DMS53 (cell line): ENCODE measurements at regions not wholly inside any gene's neighbourhood (a gene's known extent, or its start where the extent isn't known, plus 50 kb on each side); places are given as distances from the start of the nearest gene placed in this dataset.
A peak's percentile ranks its signal among the peaks of the same experiment; 100 is the strongest.

ENCODE experiments used
- DNase-seq: peaks from one replicate; lab custom pipeline; 2025; lab: John Stamatoyannopoulos, UW

DNA sequence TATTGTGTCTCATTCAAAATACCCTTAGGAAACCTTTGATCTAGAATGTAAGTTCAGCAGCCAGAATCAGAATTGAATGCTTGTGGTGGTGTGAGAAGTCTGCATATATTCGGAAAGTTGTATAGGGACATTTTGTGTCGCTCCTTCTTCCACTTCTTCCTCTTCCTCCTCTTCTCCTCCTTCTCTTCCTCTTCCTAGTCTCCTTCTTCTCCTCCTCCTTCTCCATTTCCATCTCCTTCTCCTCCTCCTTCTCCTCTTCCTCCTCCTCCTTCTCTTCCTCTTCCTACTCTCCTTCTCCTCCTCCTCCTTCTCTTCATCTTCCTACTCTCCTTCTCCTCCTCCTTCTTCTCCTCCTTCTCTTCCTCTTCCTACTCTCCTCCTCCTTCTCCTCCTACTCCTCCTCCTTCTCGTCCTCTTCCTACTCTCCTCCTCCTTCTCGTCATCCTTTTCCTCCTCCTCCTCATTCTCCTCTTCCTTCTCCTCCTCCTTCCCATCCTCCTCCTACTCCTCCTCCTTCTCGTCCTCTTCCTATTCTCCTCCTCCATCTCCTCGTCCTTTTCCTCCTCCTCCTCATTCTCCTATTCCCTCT lies 749.3 kb upstream of the GOLIM4 start:
- no peak for DNase-seq

DNA sequence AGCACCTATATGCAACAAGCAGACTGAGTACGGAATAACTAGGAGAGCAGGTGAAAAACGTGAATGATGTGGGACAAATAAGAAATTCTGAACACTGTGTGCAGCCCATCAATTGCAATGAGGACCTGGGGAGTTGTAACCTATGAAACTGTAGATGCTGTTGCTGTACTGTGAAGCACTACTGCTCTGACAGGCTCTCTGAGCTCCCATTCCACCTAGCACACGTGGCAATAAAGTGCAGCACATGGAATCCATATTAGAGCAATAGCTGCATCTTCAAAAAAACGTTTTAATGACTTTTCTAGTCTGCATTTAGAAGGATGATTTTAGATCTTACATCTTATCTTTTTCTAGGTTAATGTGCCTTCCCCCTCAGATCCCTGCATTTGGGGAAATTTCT lies 748.7 kb upstream of the GOLIM4 start:
- DNase-seq, result peak; percentile 3

DNA sequence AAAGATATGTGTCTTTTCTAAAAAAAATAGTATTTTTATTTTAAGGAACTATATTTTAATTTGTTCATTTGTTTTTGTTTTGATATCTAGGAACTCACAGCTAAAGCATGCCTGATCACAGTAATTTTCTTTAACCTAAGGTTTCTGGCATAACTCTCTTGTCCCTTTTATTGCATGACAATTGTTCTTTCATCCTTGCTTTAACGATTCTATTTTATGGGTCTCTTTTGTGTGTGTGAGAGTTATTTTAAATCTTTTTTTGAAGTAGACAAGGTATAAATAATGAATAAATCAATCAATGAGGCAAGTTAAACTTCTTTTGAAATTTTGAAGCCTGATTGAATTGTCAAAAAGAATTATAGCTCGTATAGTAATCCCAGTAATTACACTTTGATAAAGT lies 747.8 kb upstream of the GOLIM4 start:
- DNase-seq, result no peak

DNA sequence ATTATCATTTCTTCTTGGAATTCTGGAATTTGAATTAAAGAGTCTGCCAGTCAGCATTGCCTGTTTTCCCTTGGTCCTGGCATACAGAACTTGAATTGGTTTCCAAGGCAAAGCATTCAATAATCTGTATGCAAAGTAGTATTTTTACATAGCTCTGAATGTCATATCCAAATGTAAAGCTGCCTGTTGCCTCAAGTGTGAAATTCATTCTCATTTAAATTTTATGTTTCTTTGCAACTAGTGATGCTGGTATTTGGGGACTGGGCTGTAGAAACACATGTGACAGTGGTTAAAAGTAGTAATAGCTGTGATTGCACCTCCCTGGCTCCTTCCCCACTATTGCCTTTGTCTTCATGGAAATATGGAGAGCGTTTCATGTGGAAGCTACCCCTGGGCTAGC lies 743.9 kb upstream of the GOLIM4 start:
- DNase-seq, result no peak

DNA sequence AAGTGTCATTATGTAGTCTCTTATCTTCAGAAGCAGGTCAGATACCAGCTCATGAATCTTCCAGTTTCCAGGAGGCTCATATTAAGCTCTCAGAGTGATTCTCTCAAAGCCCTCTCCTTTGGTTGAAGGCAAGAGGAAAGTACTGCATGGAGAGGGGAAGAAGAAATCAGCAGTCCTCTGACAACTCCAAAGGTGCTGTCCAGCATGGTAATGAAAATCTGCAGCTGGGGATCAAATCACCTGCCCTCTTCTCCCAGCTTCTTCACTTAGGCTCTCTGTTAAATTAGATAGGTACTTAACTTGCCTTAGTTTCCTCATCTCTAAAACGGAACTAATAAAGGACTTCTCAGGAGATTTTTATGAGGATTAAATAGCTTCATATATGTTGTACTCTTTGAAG lies 738.8 kb upstream of the GOLIM4 start:
- no peak for DNase-seq

DNA sequence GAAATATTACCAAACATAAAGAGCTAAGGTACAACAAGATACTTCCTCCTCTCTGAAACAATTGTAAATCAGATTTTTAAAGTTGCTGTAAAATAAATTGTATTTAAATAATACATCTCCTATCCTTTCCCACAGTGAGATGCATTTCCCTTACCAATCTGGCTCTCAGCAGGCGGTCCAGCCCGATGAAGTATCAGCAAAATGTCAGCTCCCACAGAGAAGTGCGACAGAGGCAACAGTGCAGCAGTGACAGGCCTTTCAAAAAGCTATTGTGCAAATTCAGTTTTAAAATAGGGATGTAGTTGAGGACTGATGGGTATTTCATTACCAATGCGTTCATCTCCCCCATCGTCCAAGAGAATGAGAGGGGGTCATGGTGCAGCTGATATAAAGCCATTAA lies 733.2 kb upstream of the GOLIM4 start:
- no peak for DNase-seq

DNA sequence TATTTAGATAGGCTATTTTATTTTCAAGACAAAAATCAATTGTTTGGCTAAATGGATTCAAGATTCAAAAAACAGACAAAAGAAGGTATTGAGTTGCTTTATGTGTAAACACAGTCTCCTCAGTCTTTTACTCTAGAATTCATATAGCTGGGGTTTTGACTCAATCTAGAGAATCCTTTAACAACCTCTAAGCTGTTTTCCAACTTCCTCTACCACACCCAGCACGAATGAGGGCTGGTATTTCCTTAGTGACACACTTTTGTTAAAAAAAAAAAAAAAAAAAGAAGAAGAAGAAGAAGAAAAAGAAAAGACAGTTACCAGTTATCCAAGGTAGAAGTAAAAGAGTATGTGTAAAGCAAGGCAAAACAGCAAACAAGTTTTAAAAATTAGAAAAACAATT lies 732.8 kb upstream of the GOLIM4 start:
- no peak for DNase-seq

DNA sequence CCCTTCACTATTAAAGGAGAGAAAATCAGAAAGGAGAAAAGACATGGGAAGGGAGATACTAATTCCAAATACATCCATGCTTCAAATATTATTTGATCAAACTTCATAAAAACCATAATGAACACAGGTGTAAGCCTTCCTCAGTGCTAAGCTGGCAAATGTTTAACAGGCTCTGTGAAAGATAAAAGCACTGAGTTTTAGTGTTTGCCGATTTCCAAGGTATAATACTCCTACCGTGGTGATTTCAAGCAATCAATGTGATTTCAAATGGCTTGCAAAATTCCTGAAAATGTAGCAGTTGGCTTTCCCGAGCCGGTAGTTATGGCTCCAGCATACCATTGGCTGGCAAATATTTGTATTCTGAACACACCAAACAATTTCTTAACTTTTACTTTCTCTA lies 732.3 kb upstream of the GOLIM4 start:
- DNase-seq, result no peak

DNA sequence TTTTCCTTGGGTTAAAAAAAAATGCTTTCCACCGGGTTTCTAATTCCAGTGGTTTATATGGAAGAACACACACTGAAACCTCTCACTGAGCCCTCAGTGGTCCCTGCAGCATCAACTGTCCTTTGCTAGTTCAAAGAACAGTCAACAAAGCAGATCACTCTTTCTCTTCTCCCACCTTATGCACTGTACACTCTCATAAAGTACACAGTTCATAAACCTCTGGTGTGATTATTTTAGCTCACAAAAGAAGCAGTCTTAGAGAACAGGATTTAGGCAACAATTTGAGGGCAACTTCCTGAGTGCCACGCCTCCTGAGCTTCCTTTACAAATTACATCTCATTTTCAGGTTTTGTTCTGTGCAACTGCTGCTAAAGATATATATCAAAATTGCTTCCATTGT lies 728.4 kb upstream of the GOLIM4 start:
- DNase-seq, result no peak

DNA sequence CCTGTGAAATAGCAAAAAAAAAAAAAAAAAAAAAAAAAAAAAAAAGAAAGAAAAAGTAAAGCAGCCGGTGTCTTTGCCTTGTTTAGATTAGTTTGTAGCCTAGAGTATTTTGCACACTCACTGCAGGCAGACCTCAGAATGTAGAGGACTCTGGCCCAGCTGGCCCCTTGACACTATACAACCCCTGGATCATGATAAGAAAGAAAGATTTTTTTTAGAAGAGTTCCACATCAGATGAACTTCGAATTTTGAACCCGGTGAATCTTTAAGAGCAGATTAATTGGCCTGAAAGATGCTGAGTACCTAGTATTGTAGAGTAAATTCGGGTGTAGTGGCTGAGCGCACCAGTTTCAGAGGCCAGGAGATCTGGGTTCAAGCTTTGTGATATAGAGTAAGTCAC lies 727.7 kb upstream of the GOLIM4 start:
- DNase-seq, result no peak

DNA sequence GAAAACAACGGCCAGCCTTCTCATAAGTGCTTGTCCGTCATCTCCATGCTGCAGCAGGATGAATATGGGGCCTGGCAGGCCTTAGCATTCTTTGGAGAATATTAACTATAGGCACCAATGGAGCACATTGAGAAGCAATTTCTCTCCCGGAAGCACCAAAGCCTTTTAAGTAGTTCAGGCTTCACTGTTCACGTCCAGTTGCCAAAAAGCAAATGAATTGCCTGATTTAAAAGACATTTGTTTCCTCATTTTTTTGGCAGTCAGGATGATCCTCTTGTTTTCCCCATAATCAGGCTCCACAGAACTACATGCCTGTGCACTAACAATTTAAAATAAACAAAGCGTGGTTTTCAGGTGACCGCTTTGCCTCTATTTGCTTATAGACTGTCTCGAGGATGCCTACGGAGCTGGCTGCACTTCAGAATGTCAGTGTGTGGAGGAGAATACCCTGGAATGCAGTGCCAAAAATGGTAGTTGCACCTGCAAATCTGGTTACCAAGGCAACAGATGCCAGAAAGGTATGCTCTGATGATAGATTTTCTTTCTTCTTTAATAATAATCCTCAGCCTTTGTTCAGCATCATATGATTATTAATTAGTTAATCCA lies 725.2 kb upstream of the GOLIM4 start:
- DNase-seq, result peak; percentile 14

DNA sequence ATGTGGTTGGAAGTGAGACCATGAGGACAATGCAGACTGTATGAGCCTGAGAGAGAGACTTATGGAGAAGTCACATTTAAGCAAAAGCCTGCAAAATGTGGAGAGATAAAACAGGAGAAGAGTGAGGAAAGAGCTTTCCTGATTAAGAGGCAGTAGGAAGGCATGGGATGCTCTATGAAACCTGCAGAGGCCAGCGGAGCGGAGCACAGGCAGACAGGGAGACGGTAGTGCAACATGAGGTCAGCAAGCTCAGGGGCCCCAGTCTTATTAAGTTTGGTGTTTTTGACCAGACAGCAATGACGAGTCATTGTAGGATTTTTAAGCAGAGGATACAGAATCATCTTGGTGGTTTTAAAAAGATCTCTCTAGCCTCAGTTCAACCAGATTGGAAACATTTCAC lies 721.5 kb upstream of the GOLIM4 start:
- DNase-seq, result no peak

DNA sequence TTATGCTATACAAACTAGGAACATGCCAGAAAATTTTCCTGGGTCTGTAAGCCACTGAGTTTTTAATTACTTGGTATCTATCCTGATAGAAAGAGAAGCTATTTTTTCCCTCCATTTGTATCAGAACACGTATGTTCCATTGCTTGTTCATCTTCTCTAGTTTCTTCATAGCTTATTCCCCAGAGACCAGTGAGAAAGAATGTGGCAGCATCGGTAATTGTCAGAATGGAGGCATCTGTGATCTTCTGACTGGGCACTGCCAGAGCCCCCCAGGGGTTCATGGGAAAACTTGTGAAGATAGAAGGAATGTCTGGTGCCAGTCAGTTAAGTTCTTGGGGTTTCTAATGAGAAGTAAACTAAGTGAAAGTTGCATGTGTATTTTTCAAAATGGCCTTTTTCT lies 720.2 kb upstream of the GOLIM4 start:
- DNase-seq, result no peak

DNA sequence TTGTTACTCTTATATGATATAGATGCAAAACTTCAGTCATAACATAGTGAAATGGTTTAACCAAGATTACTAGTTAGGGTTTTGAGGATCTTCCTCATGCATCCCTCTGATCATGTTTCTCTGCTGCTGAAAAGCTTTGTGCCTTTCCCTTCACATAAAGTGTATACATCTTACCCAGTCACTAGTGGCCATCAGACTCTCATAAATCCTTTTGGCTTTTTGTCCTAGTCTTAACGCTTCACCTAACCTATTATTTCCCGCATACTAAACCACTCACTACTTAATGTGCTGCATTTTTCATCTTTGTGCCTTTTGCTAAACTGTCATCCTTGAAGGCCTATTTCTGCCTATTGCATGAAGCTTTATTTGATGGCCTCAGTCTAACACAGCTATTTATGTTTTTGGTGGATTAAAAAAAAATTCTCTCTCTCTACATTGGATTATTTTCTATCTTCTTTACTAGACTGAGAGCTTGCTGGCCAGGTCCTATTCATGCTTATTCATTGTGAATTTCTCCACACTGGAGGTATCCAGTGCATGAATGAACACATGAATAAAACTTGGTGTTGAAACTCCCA lies 717.6 kb upstream of the GOLIM4 start:
- DNase-seq, result no peak

DNA sequence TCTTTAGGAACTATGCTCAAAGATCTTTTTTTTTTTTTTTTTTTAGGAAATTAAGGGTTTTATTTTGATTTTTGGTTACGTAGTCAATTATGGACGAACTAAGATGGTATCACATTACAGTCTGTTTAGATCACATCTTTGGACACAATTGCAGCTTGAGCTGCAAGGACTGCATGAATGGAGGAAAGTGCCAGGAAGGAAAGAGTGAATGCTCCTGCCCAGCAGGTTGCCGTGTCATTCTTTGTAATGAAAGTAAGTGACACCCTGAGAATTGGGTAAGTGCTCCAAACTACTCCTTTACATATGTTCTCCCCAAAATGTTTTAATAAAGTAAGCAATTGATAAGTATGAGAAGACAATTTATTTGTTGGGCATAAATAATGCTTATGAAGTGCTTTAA lies 716.5 kb upstream of the GOLIM4 start:
- no peak for DNase-seq

DNA sequence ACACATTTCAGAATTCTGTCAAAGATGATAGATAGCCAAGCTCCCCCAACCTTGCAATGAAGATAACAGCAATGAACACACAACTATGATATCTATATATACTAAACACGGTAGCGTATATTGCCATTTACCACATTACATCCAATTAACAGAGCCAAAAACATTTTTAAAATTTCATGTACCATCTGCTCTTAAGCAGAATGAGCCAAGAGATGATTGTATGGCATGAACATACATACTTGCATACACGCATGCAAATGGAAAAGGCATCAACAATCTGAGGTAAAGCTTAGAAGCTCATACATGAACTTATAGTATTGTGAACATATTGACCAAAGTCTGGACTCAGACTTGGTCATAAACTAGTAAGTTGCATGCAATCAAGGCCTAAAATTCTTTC lies 712.9 kb upstream of the GOLIM4 start:
- DNase-seq, result no peak

DNA sequence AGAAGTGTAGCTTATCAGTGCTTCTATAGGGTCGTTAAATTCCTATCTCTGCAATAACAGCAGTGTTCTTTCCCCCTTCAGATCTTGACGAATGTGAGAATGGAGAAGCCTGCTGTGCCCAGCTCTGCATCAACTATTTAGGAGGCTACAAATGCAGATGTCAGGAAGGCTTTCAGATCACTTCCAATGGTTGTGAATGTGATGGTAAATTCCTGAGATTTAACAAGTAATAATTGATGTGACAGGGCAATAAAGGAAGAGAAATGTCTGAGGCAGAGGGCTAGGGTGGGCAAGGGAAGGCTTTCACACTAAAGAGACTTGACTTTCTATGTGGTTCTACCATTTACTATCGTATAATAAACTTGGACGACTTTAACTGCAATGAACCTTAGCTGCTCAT lies 711.7 kb upstream of the GOLIM4 start:
- no peak for DNase-seq

DNA sequence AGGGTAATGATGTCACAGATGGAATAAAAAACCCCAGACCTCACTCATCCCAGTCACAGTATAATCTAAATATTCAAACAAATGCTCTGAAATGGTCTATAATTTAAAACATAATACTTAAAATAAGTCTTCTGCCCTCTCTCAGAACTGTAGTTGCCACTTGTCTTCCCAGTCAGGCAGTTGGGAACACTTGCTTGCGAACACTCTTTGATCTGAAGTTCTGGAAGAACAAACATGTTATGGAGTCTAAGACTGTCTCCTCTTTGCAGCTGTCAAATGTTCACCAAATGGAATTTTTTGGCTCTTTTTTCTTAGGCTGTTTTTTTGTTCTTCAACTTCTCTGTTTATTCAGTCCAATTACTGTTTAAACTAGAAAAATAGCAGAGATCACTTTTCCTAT lies 711.1 kb upstream of the GOLIM4 start:
- DNase-seq, result no peak

DNA sequence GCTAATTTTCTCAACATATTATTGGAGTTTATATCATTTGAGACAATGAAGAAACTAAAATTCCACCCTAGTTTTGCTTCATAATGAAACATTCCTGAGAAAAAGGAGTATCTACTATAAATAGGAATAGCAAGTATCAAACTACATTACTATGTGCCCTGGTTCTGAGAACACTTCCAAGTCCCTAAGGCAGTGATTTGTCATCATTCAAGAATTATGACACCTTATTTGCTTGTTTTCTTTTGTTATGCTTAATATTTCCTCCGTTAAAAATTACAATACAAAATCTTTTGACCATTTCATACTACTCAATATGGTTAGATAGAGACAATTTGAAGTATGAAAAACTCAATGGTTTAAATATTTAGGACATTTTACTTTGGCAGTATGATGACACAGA lies 707.8 kb upstream of the GOLIM4 start:
- DNase-seq, result no peak

DNA sequence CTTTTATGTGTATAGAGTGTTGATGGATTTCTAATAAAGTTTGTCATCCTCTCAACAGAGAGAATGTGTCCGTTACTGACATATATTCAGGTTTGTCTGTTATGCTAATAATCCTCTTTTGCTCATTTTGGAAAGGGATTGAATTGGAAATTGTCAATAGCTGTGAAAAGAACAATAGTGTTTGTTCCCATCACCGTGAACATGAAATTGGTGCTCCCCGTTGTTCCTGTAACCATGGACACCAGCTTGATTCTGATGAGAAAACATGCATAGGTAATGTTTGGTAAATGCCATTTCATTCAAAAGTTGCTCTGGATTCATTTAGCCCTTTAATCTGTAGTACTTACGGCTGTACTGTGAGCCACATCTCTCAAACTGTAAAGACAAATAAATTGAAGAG lies 707.0 kb upstream of the GOLIM4 start:
- no peak for DNase-seq

DNA sequence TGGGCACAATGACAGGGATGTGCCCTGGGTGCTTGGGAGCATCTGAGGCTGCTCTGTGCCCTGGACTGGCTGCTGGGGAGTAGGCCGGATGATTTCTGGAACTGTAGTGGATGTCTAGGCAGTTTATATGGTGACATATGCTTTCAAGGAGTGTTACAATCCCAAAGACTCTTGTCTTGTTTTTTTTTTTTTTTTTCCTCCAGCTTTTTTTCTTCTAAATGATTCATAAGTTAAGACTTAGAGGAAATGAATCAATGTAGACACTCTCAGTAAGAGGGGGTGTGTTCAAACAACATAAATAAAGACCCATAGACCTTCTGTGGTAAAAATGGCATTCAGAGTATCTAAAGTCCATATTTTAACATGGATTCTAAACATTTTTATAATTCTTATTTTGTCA lies 706.1 kb upstream of the GOLIM4 start:
- peak; percentile 11 for DNase-seq

DNA sequence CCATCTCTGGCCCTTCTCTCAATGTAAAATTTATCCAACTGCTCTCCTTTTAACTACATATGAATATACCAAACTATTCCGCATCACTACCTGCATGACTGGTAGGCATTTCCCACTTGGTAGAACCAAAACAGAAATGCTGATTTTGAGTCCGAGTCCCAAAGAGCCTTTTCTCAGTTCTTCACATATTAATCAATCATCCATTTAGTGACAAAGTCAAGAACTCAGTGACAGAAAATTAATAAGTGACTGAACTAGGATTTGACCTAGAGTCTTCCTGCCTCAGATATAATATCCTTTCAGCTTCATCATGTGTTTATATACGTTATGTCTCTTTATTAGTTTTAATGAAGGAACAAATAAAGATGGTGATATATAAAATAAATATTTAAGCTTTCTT lies 700.6 kb upstream of the GOLIM4 start:
- DNase-seq, result no peak

DNA sequence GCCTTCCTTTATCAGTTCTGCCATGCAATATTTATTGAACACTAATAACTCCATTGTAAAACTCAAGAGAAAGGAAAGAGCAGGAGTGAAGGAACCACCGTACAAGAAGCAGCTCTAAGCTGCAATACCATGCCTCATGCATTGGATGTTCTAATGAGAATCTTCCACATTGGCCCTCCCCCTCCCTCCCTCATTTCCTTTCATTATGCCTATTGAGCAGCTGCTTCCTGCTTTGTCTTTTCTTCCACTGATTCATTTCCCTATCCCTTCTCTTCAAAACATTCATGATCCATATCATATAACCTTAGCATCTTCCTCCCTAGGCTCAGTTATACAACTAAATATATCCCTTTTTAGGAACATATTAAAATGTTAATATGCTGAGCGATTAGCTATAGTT lies 698.7 kb upstream of the GOLIM4 start:
- DNase-seq, result peak; percentile 52

DNA sequence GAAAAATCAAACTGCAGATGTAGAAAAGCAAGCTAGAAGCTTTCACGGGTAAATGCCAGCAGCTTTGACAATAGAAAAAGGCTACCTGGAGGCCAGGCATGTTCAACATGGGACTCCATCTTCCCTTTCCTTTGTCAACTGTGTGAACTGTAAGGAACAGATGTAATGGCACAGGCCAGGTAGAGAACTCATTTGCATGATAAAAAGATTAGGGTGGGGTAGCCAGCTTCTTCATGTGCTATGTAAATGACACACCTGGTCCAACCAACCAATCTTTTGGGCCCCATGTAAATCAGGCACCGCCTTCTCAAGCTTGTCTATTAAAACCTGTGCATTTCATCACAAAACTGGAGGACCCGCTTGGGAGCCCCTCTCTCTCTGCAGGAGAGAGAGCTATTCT lies 686.5 kb upstream of the GOLIM4 start:
- no peak for DNase-seq
